Right lobe of liver (tissue), 6 donors: ENCODE measurements at regions not wholly inside any gene's neighbourhood (a gene's known extent, or its start where the extent isn't known, plus 50 kb on each side); places are given as distances from the start of the nearest gene placed in this dataset.

Source experiments
- ATAC-seq, 4 donors: fragments of 200-7000 bp; cut with Tn5 transposase; one replicate each; pipeline ENCODE4 v1.9.1; 2020; ENCODE audit warnings: mild to moderate bottlenecking in 4 of 4, moderate library complexity in 4 of 4
- DNase-seq, 3 donors: peaks; one replicate each; pipeline ENCODE4 v3.0.0-alpha.2; 2020
- H3K27ac ChIP-seq, 3 donors: fragments of 200-600 bp; one replicate each; pipeline ENCODE4 v1.8.0; 2022
- H3K27me3 ChIP-seq, 2 donors: fragments of 200-600 bp; one replicate each; pipeline ENCODE4 v1.8.0; 2022
- H3K36me3 ChIP-seq, 4 donors: fragments of 200-600 bp; sonication (generic) in 1 of 4; one replicate each; pipeline versions ENCODE4 v1.5.1 to v1.8.0; 2017 to 2022; ENCODE audit warnings: control low read depth in 1 of 4
- H3K4me1 ChIP-seq, 4 donors: fragments of 200-600 bp; sonication (generic) in 1 of 4; one replicate each; pipeline versions ENCODE4 v1.5.1 to v1.8.0; 2017 to 2022; ENCODE audit warnings: control low read depth in 1 of 4
- H3K4me3 ChIP-seq, 3 donors: fragments of 200-600 bp; one replicate each; pipeline ENCODE4 v1.8.0; 2022
- H3K9me3 ChIP-seq, 4 donors: fragments of 200-600 bp; sonication (generic) in 1 of 4; one replicate each; pipeline versions ENCODE4 v1.5.1 to v1.8.0; 2017 to 2022; ENCODE audit warnings: control low read depth in 1 of 4
- CTCF ChIP-seq, 4 donors: fragments of 200-600 bp in 3 of 4; fragments of 450-650 bp in 1 of 4; IDR thresholded peaks; one replicate each; pipeline versions ENCODE4 v1.5.1 to v1.8.0; 2016 to 2022; ENCODE audit warnings: antibody characterized with exemption in 4 of 4, mild to moderate bottlenecking in 2 of 4
- POLR2A ChIP-seq: fragments of 450-650 bp; IDR thresholded peaks from one replicate; pipeline ENCODE4 v1.6.1; 2017; ENCODE audit warnings: antibody characterized with exemption, mild to moderate bottlenecking
- WGBS: methylation state at CpG from one replicate; pipeline ENCODE4 v1.1.6; 2018; ENCODE audit warnings: low coverage, low lambda C conversion rate; ENCODE audit not compliant: insufficient coverage; ENCODE audit errors: missing lambda C conversion rate; 5-methylcytosine and 5-hydroxymethylcytosine counted together
- intact Hi-C, 2 donors: fragments of 100-400 bp; cut with DNase I; formaldehyde crosslinking; loops; one replicate each; pipeline versions ENCODE4 v1.11.2 to v1.14.1; 2022
- donor health status: DM: no; HTN: yes; CAD: no.
- donor health status: DM: no; HTN: no; CAD: no.
- donor health status: DM: no; HTN: no; CAD: no.
- donor health status: DM: no; HTN: yes; CAD: no.
- donor health status: DM: no; HTN: yes; CAD: no.

- no peaks in the 10 kb centered on the region for H3K36me3 ChIP-seq
- TF ChIP-seq POLR2A (no peak), CTCF (IDR thresholded peaks at IDR 0.05) (no peak)
- intact Hi-C loops = no loop called here
- no peaks in the 10 kb centered on the region for H3K27me3 ChIP-seq
- H3K9me3 ChIP-seq = no peaks in the 10 kb centered on the region
- peaks cover 0 to 6% (median under 1%) of the 10 kb centered on the region in 4 donors for H3K4me1 ChIP-seq
- ATAC-seq (no peak), DNase-seq (no peak)
- no peak overlapping the region for H3K27ac ChIP-seq
- no peak overlapping the region for H3K4me3 ChIP-seq
Observed at GRCh38 chr3:180358179-180358578, 243.8 kb upstream of the TTC14 start.

GRCh38 chr3:180359061-180359952 is 242.7 kb upstream of the TTC14 start:
- H3K27me3 ChIP-seq = no peaks in the 10 kb centered on the region
- H3K27ac ChIP-seq = no peak overlapping the region
- H3K36me3 ChIP-seq = no peaks in the 10 kb centered on the region
- no peaks in the 10 kb centered on the region for H3K9me3 ChIP-seq
- no peak for TF ChIP-seq POLR2A
- TF ChIP-seq CTCF (IDR thresholded peaks at IDR 0.05) = no peak
- ATAC-seq (peak in 1 of 4 donors; percentile 22), DNase-seq (no peak)
- WGBS = 65% methylated on average over 4 of the region's 4 CpGs
- no peak overlapping the region for H3K4me3 ChIP-seq
- peaks cover 0 to 6% (median under 1%) of the 10 kb centered on the region in 4 donors for H3K4me1 ChIP-seq
- intact Hi-C loops = no loop called here

GRCh38 chr3:180359953-180360279 is 242.0 kb upstream of the TTC14 start:
- peak in 2 of 4 donors; percentile 59 to 62 for ATAC-seq
- WGBS = 10% methylated on average over 2 of the region's 2 CpGs

GRCh38 chr3:180362081-180362480 is 239.9 kb upstream of the TTC14 start:
- ATAC-seq (no peak), DNase-seq (no peak)
- no peaks in the 10 kb centered on the region for H3K9me3 ChIP-seq
- H3K27ac ChIP-seq = no peak overlapping the region
- H3K4me1 ChIP-seq = peaks cover 0 to 6% (median under 1%) of the 10 kb centered on the region in 4 donors
- no peaks in the 10 kb centered on the region for H3K36me3 ChIP-seq
- H3K27me3 ChIP-seq = no peaks in the 10 kb centered on the region
- H3K4me3 ChIP-seq = no peak overlapping the region
- no peak for TF ChIP-seq POLR2A
- no peak for TF ChIP-seq CTCF (IDR thresholded peaks at IDR 0.05)
- intact Hi-C loops = no loop called here

More at GRCh38 chr3:180359953-180360279, 242.0 kb upstream of the TTC14 start:
- TF ChIP-seq POLR2A (no peak), CTCF (IDR thresholded peaks at IDR 0.05) (no peak)
- no peak overlapping the region for H3K4me3 ChIP-seq
- intact Hi-C loops = no loop called here
- peaks cover 0 to 6% (median under 1%) of the 10 kb centered on the region in 4 donors for H3K4me1 ChIP-seq
- H3K9me3 ChIP-seq = no peaks in the 10 kb centered on the region
- DNase-seq = no peak
- no peaks in the 10 kb centered on the region for H3K27me3 ChIP-seq
- H3K27ac ChIP-seq = no peak overlapping the region
- no peaks in the 10 kb centered on the region for H3K36me3 ChIP-seq
